HG02870 (cell line): ENCODE measurements at regions not wholly inside any gene's neighbourhood (a gene's known extent, or its start where the extent isn't known, plus 50 kb on each side); places are given as distances from the start of the nearest gene placed in this dataset.
"Not testable (repeated sequence)": the region's sequence is repeated elsewhere in the genome, so short reads cannot be mapped to it uniquely, and the experiment has no call there.

Experiments
- ATAC-seq: cut with Tn5 transposase; IDR thresholded peaks from one replicate; pipeline ENCODE4 v1.9.1; 2021; ENCODE audit warnings: mild to moderate bottlenecking, moderate library complexity; ENCODE audit not compliant: unreplicated experiment

DNA sequence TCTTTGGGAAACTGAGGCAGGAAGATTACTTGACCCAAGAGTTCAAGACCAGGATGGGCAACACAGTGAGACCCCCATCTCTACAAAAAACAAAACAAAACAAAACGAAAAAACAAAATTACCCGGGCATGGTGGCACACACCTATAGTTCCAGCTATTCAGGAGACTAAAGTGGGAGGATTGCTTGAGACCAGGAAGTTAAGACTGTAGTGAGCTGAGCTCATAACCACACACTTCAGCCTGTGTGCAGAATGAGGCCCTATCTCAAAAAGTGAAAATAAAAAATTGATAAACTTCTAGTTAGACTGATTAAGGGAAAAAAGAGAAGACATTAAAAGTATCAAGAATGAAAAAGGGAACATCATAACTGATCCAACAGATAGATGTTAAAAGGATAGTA lies 154.0 kb downstream of the RHOU start:
- no peak for ATAC-seq

- ATAC-seq, result no peak
These were observed 156.2 kb downstream of the RHOU start for GRCh38 chr1:228891272-228892034.

DNA sequence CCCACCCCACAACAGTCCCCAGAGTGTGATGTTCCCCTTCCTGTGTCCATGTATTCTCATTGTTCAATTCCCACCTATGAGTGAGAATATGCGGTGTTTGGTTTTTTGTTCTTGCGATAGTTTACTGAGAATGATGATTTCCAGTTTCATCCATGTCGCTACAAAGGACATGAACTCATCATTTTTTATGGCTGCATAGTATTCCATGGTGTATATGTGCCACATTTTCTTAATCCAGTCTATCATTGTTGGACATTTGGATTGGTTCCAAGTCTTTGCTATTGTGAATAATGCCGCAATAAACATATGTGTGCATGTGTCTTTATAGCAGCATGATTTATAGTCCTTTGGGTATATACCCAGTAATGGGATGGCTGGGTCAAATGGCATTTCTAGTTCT lies 156.9 kb downstream of the RHOU start:
- not testable (repeated sequence) for ATAC-seq

GRCh38 chr1:228894442-228894989 lies 159.2 kb downstream of the RHOU start:
- no peak for ATAC-seq

DNA sequence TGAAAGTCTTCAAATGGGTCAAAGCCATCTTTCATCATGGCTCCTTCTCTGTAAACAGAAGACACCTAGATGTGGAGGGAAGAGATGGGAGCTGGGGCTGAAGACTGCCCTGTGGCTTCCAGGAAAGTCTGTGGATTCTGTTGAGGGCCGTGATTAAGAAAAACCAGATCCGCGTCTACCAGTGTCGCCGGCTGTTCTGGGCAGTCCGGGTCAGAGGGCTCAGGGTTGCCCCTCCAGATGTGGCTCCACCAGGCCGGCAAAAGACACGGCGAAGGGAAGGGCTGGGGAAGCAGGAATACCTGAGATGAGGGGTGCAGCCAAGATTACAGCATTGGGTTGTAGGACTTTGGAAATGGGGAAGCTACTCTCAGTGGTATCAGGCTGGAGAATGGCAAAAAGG lies 162.6 kb downstream of the RHOU start:
- no peak for ATAC-seq

DNA sequence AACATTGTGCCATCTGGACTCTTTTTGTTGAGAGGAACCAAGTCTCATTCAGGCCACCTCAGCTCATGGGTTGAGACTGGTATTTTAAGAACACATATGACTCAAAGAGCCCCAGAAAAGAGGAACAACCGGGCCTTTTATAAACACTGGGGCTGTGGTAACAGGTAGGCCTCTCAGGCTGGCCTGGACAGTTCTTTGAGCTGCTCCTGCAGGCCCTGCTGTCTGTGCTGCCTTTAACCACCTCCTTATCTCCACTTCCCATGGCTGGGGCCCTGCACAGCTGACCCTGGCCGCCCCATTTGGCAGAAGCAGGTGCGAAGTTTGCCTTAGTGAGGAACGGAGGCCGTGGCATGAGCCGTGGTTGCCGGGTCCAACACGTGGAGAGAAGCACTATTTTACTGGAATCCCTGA lies 163.3 kb downstream of the RHOU start:
- peak; percentile 91 for ATAC-seq

DNA sequence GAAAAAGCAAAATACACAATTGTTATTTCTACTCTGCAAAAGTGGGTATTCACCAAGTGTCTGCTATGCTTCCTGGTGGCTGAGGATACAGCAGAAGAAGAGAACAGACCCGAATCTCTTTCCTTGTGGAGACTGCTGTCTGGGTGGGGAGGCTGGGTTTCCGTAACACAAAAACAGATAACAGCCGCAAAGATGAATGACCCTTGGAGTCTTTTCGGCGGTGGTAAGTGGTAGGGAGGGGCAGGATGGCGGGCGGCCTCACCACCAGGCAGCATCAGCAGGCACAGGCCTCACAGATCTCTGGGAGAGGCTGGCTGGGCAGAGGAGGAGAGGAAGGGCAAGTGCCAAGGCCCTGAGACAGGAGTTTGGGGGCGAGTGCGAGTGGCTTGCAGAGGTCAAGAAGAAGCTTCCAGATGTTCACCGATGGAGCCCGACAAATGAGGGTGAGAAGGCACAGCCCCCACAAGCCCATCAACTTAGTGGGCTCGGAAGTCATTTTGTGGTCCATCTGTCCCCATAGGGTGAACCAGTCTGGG lies 164.2 kb downstream of the RHOU start:
- no peak for ATAC-seq

DNA sequence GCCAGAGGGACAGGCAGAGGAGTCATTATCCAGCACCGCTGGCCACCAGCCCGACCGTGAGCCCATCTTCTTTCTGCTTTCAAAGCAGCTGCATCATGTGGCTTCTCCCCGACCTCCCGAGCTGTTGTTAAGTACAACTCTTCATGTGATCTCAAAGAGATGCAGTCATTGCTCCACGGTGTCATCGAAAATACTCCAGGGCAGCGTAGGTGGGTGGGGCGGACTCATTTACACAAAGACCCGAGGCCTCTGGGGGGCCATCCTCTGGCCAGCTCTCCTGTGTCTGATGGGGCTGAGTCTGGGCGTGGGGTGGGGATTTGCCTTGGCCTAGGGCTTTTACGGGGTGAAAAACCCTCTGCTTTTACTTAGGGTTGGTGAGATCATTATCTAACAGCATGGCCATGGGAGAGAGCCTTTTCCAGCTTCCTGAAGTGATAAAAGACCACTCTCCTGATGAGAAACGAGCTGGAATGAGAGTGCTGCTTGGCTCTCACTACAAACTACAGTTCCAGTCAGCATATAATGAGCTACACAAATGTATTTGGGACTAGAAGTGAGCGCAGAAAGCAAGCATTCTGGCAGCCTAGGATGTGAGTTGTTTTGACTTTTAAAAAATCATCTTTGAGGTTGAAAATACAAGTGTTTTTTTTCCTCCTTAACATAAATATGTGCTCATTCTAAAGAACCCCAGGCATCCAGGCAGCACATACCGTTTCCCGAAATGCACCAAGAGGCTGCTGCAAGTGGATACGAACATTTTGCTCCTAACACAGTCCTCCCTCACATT lies 165.0 kb downstream of the RHOU start:
- no peak for ATAC-seq

DNA sequence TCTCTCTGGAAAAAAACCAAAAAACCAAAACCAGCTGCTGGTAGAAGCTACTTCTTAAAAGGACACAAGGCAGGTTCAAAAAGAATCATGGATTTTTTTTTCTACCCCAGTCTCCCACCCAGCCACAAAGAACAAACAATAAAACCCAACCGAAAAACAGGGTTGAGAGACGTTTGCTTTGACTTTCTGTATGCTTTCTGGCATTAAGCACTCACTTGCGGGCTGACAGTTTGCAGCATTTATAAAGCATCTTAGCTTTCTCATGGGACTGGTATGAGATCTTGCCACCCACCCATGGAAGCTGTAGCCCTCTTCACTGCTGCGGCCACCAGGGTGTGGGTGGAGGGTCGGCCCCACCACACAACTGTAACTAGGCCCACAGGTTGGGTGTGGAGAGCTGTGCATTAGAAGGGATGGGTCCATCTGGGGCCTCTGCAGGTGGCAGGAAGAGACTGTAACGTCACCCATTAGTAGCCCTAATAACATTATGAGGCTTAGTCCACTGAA lies 165.7 kb downstream of the RHOU start:
- ATAC-seq, result no peak

- no peak for ATAC-seq
These were observed 166.8 kb downstream of the RHOU start for GRCh38 chr1:228901936-228902681.

GRCh38 chr1:228902781-228903433 lies 167.6 kb downstream of the RHOU start:
- ATAC-seq, result no peak

DNA sequence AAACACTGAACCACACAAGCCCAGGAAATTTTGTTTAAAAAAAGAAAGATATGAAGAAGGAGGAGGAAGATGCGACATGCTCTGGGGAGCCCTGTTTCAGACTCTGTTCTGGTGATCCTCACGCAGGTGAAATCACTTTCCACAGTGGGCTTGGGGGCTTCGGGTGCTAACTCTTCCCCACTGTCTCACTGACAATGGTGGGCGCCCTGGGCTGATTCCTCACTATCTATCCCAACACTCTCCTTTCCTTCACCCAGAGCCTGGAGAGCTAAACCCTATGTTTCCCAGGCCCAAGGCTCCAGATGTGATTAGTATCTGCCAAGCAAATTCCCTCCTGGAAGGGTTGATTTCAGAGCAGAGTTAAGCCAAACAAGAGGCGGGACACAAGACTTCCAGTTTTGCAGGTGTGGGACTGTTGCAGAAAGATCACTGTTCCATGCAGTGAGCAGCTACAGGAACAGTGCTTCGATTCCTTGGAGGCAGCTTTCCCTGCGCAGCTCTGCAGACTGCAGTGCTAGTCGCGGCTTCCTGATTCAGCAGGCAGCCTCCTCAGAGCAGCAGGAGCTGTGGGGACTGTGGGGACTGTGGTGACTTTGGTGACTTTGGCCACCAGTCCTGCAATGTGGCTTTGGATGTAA lies 168.3 kb downstream of the RHOU start:
- ATAC-seq, result no peak

GRCh38 chr1:228904222-228904621 lies 168.9 kb downstream of the RHOU start:
- ATAC-seq, result no peak

DNA sequence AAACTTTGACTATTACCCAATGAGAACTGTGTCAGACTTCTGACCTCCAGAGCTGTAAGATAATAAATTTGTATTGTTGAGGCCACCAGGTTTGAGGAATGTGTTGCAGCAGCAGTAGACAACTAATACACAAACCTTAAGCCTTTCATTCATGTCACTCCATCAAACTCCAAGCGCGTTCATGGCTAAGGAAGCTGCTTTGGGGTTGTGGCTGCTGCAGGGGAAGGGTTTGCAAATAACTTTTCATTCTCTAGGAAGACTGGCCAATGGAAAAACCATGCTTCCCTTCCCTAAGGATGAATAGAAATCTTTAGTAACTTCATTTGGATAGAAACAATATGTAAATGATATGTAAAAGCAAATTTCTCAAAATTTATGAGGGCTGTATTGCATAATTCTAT lies 170.4 kb downstream of the RHOU start:
- ATAC-seq, result no peak

DNA sequence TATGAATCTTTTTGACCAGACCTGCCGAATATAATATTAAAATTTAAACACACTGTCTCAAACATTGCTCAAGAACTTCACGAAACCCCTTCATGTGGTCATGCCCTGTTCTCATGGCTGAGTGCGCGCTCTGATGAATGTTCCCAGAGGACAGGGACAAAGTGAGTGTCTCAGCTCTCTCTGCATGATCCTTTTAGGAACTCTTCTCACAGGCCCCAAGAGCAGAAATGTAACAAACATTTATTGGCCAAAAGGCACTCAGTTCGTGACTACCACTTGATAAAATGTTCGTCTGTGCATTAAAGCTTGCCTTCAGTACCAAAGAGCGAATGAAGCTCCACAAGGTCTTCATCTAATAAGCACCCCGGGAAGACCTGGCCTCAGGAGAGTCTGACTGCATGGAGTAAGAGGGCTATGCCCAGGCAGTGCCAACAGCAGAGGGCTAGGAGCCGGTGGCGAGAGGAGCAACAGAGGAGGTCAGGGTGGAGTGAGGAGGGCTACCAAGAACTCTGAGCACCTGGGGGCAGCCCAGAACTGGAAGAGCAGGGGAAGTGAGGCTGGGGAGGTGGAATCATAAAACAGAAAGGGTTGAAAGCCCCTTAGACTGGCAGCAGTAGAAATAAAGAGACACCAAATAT lies 171.1 kb downstream of the RHOU start:
- ATAC-seq, result no peak

DNA sequence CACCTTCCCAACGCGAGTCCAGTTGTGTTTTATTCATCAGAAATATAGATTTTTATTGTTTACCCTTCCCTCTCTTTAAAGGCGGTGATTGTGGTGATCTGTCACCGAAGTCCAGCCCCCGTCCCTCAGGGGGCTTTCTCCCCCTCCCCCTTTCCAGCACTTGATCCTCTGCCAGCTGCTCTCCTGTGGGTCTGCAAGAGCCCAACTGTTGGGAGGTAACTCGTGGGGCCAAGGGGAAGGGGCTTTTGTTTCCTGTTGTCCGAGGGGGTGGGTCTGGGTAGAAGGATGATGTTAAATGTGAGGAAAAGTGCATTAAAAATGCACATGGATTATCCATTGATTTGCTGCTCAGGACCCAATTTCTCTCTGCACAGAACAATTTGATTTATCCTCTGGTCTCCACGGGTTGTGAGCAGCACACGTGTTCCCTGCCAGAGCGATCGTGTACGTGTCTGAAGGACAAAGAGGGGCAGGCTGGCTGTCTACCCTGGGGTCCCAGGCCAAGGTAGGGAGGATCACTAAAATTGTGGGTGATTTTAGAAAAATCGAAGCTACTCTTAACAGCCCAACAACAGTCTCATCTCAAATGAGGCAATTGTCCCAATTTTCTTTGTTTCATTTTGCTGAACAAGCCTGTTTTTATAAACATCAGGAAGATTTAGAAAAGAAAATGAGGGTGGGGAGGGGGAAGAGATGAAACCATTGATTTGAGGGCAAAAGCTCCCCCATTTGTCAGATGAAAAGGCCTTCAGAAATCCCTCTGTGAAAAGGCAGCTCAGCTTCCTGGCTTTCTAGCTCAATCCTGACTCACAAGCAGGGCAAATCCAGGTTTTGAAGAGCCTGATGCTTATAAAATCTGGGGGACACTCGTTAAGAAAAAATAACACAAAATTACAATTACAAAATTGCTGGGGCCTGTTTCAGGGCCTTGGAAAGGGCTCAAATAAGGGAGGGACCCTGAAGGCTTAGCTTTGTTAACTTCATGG lies 176.2 kb downstream of the RHOU start:
- no peak for ATAC-seq

GRCh38 chr1:228913626-228914414 lies 178.5 kb downstream of the RHOU start:
- no peak for ATAC-seq
